ENCODE measurements at regions not wholly inside any gene's neighbourhood (a gene's known extent, or its start where the extent isn't known, plus 50 kb on each side); places are given as distances from the start of the nearest gene placed in this dataset.
A peak's percentile ranks its signal among the peaks of the same experiment; 100 is the strongest.

DNA sequence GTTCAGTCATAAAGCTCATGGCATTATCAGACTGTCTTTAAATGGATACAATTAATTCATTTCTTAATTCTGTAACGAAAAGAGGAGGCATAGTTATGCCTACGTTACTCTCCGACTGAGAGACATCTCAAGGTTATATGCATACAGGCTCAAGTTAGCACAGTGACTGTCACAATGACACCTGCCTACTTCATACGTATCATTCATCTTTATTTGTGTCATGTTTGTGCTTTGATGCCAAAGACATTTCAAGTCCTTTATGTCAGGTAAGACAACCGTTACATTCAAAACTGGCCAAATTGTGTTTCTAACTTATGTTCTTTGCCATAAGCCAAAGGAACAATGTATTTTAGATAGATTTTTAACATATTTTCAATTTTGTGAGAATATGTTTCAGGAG, 328.8 kb upstream of the NRG3 start:
- H3K4me3 ChIP-seq (ENCODE audit: low read depth, low read length) = no peak overlapping the region
- no peak for DNase-seq (ENCODE audit: low read depth)

DNA sequence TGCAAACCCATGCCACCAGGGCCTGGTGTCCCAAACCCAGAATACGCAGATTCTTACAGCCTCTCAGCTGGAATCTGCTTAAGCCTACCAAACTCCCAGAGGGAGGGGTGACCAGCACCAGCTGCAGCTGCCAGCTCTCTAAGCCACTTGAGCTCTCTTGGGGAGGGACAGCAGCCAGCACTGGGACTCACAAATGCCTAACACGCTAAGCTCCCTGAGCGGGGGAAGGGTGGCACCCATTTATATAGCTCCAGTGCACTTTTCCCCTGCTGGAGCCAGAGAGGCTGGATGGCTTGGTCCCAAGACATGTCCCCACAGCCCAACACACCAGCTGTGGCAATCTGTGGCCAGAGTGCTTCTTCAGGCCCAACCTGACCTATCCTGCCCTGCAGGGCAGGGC, 326.8 kb upstream of the NRG3 start:
- TF ChIP-seq, protein P1, sequence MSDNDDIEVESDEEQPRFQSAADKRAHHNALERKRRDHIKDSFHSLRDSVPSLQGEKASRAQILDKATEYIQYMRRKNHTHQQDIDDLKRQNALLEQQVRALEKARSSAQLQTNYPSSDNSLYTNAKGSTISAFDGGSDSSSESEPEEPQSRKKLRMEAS (IDR thresholded peaks at IDR 0.05; ENCODE audit: low read depth, low read length) = no peak
- TF ChIP-seq POLR2A (IDR thresholded peaks at IDR 0.05; ENCODE audit: extremely low read depth, insufficient read length) (no peak), MYC (IDR thresholded peaks at IDR 0.05; ENCODE audit: low read depth, low read length) (no peak)
- TF ChIP-seq, protein P2, sequence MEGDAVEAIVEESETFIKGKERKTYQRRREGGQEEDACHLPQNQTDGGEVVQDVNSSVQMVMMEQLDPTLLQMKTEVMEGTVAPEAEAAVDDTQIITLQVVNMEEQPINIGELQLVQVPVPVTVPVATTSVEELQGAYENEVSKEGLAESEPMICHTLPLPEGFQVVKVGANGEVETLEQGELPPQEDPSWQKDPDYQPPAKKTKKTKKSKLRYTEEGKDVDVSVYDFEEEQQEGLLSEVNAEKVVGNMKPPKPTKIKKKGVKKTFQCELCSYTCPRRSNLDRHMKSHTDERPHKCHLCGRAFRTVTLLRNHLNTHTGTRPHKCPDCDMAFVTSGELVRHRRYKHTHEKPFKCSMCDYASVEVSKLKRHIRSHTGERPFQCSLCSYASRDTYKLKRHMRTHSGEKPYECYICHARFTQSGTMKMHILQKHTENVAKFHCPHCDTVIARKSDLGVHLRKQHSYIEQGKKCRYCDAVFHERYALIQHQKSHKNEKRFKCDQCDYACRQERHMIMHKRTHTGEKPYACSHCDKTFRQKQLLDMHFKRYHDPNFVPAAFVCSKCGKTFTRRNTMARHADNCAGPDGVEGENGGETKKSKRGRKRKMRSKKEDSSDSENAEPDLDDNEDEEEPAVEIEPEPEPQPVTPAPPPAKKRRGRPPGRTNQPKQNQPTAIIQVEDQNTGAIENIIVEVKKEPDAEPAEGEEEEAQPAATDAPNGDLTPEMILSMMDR (IDR thresholded peaks at IDR 0.05; ENCODE audit: low read depth, low read length) = no peak
- no peak overlapping the region for H3K4me3 ChIP-seq (ENCODE audit: low read depth, low read length)
- DNase-seq (ENCODE audit: low read depth) = no peak

More for the DNA sequence above, 328.8 kb upstream of the NRG3 start:
- TF ChIP-seq, protein P1 (IDR thresholded peaks at IDR 0.05; ENCODE audit: low read depth, low read length) = no peak
- TF ChIP-seq MYC (IDR thresholded peaks at IDR 0.05; ENCODE audit: low read depth, low read length) (no peak), POLR2A (IDR thresholded peaks at IDR 0.05; ENCODE audit: extremely low read depth, insufficient read length) (no peak)
- TF ChIP-seq, protein P2 (IDR thresholded peaks at IDR 0.05; ENCODE audit: low read depth, low read length) = no peak

DNA sequence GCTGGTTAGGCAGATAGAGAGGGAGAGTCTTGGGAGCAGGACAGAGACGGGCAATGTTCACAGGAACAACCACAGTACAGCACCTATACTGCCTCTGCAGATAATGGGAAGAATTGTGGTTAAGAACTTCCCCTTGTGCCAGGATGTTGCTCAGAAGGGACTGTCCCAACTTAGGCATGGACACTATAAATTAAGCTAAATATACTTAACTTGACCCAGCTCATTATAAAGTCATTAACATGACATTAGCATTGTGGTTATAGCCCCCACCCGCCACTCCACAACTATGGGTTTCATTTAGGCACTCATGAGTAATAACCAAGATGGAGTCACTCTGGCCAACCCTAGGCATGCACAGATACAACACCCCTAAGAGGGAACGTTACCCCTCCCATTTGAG, 310.9 kb upstream of the NRG3 start:
- DNase-seq (ENCODE audit: low read depth) = peak; percentile 31
- TF ChIP-seq MYC (IDR thresholded peaks at IDR 0.05; ENCODE audit: low read depth, low read length) = no peak
- TF ChIP-seq, protein P2 (IDR thresholded peaks at IDR 0.05; ENCODE audit: low read depth, low read length) = no peak
- no peak for TF ChIP-seq POLR2A (IDR thresholded peaks at IDR 0.05; ENCODE audit: extremely low read depth, insufficient read length)
- TF ChIP-seq, protein P1 (IDR thresholded peaks at IDR 0.05; ENCODE audit: low read depth, low read length) = no peak
- no peak overlapping the region for H3K4me3 ChIP-seq (ENCODE audit: low read depth, low read length)

DNA sequence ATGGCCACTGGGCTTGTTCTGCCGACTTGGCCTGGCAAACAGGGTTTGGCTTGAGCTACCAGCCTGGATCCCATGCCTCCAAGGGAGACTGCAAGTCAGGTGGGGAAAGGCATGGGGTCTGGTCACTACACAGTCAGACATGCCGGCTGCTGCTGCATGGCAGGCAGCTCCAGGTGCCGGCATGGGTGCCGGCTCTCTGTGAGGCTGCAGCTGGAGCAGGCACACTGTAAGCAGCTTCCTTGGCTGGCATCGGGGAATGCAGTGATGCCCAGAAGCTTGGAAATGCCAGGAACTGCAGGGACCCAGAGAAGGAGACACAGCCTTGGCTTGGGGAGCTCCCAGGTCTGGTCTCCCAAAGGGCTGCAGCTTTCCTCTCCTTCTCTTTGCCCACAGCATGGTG, 305.5 kb upstream of the NRG3 start:
- no peak for DNase-seq (ENCODE audit: low read depth)

DNA sequence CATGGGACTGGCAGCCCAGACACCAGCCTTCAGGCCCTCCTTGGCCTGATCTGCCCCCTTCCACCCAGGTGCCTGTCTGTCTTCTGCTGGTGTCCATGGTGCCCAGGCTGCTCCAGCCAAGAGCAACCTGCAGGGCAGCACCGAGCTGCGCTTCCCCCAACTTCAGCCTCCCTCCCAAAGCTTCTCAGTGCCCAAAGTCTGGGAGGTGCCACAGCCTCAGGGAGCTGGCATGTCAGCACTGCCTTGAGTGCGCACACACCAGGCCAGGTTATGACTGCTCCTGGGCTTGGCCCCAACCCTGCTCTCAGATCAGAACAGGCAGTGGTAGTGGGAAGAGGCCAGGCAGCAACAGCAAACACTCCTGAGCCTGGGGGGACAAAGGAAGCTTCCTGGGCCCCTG, 304.6 kb upstream of the NRG3 start:
- no peak overlapping the region for H3K4me3 ChIP-seq (ENCODE audit: low read depth, low read length)
- DNase-seq (ENCODE audit: low read depth) = no peak
- TF ChIP-seq, protein P1 (IDR thresholded peaks at IDR 0.05; ENCODE audit: low read depth, low read length) = no peak
- no peak for TF ChIP-seq MYC (IDR thresholded peaks at IDR 0.05; ENCODE audit: low read depth, low read length)
- no peak for TF ChIP-seq POLR2A (IDR thresholded peaks at IDR 0.05; ENCODE audit: extremely low read depth, insufficient read length)
- TF ChIP-seq, protein P2 (IDR thresholded peaks at IDR 0.05; ENCODE audit: low read depth, low read length) = no peak

More for the DNA sequence above, 305.5 kb upstream of the NRG3 start:
- H3K4me3 ChIP-seq (ENCODE audit: low read depth, low read length) = no peak overlapping the region
- TF ChIP-seq, protein P2 (IDR thresholded peaks at IDR 0.05; ENCODE audit: low read depth, low read length) = no peak
- no peak for TF ChIP-seq POLR2A (IDR thresholded peaks at IDR 0.05; ENCODE audit: extremely low read depth, insufficient read length)
- no peak for TF ChIP-seq MYC (IDR thresholded peaks at IDR 0.05; ENCODE audit: low read depth, low read length)
- TF ChIP-seq, protein P1 (IDR thresholded peaks at IDR 0.05; ENCODE audit: low read depth, low read length) = no peak
